ENCODE measurements at regions not wholly inside any gene's neighbourhood (a gene's known extent, or its start where the extent isn't known, plus 50 kb on each side); places are given as distances from the start of the nearest gene placed in this dataset.

GRCh38 chr4:111812760-111813159 lies 332.5 kb upstream of the FAM241A start:
- Mint-ChIP-seq H3K27ac (no peak overlapping the region), H3K36me3 (ENCODE audit: low read depth) (no peaks in the 10 kb centered on the region), H3K27me3 (ENCODE audit: low read depth) (no peaks in the 10 kb centered on the region), H3K9me3 (no peaks in the 10 kb centered on the region), H3K4me1 (ENCODE audit: low read depth) (no peaks in the 10 kb centered on the region), H3K4me3 (ENCODE audit: low read depth) (no peak overlapping the region)
- intact Hi-C loops (cut with micrococcal nuclease): no loop called here
- no peak for DNase-seq (ENCODE audit: low spot score)

- no peaks in the 10 kb centered on the region for H3K27me3 Mint-ChIP-seq (ENCODE audit: low read depth)
- no peaks in the 10 kb centered on the region for H3K36me3 Mint-ChIP-seq (ENCODE audit: low read depth)
- no peak overlapping the region for H3K27ac Mint-ChIP-seq
- no peaks in the 10 kb centered on the region for H3K4me1 Mint-ChIP-seq (ENCODE audit: low read depth)
- no peak overlapping the region for H3K4me3 Mint-ChIP-seq (ENCODE audit: low read depth)
- intact Hi-C loops (cut with micrococcal nuclease): no loop called here
- no peak for DNase-seq (ENCODE audit: low spot score)
- H3K9me3 Mint-ChIP-seq: no peaks in the 10 kb centered on the region
These were observed 331.6 kb upstream of the FAM241A start for GRCh38 chr4:111813555-111814140.

- Mint-ChIP-seq H3K27ac (no peak overlapping the region), H3K27me3 (ENCODE audit: low read depth) (no peaks in the 10 kb centered on the region), H3K4me1 (ENCODE audit: low read depth) (no peaks in the 10 kb centered on the region), H3K4me3 (ENCODE audit: low read depth) (no peak overlapping the region), H3K36me3 (ENCODE audit: low read depth) (no peaks in the 10 kb centered on the region), H3K9me3 (no peaks in the 10 kb centered on the region)
- DNase-seq (ENCODE audit: low spot score): no peak
- intact Hi-C loops (cut with micrococcal nuclease): no loop called here
These were observed 330.3 kb upstream of the FAM241A start for GRCh38 chr4:111814961-111815360.

GRCh38 chr4:111821342-111821741 lies 323.9 kb upstream of the FAM241A start:
- Mint-ChIP-seq H3K4me3 (ENCODE audit: low read depth) (no peak overlapping the region), H3K9me3 (no peaks in the 10 kb centered on the region), H3K4me1 (ENCODE audit: low read depth) (no peaks in the 10 kb centered on the region), H3K27ac (no peak overlapping the region), H3K27me3 (ENCODE audit: low read depth) (no peaks in the 10 kb centered on the region), H3K36me3 (ENCODE audit: low read depth) (no peaks in the 10 kb centered on the region)
- DNase-seq (ENCODE audit: low spot score): no peak
- intact Hi-C loops (cut with micrococcal nuclease): no loop called here

GRCh38 chr4:111836601-111837000 lies 308.7 kb upstream of the FAM241A start:
- H3K9me3 Mint-ChIP-seq: no peaks in the 10 kb centered on the region
- intact Hi-C loops (cut with micrococcal nuclease): no loop called here
- H3K36me3 Mint-ChIP-seq (ENCODE audit: low read depth): no peaks in the 10 kb centered on the region
- H3K4me3 Mint-ChIP-seq (ENCODE audit: low read depth): no peak overlapping the region
- no peaks in the 10 kb centered on the region for H3K27me3 Mint-ChIP-seq (ENCODE audit: low read depth)
- H3K27ac Mint-ChIP-seq: no peak overlapping the region
- DNase-seq (ENCODE audit: low spot score): no peak
- H3K4me1 Mint-ChIP-seq (ENCODE audit: low read depth): no peaks in the 10 kb centered on the region

GRCh38 chr4:111837761-111838160 lies 307.5 kb upstream of the FAM241A start:
- Mint-ChIP-seq H3K4me1 (ENCODE audit: low read depth) (no peaks in the 10 kb centered on the region), H3K36me3 (ENCODE audit: low read depth) (no peaks in the 10 kb centered on the region), H3K9me3 (no peaks in the 10 kb centered on the region), H3K27ac (no peak overlapping the region), H3K27me3 (ENCODE audit: low read depth) (no peaks in the 10 kb centered on the region), H3K4me3 (ENCODE audit: low read depth) (no peak overlapping the region)
- DNase-seq (ENCODE audit: low spot score): no peak
- intact Hi-C loops (cut with micrococcal nuclease): no loop called here

GRCh38 chr4:111838406-111838930 lies 306.8 kb upstream of the FAM241A start:
- intact Hi-C loops (cut with micrococcal nuclease): no loop called here
- Mint-ChIP-seq H3K4me3 (ENCODE audit: low read depth) (no peak overlapping the region), H3K9me3 (no peaks in the 10 kb centered on the region), H3K27ac (no peak overlapping the region), H3K36me3 (ENCODE audit: low read depth) (no peaks in the 10 kb centered on the region), H3K27me3 (ENCODE audit: low read depth) (no peaks in the 10 kb centered on the region), H3K4me1 (ENCODE audit: low read depth) (no peaks in the 10 kb centered on the region)
- DNase-seq (ENCODE audit: low spot score): no peak

GRCh38 chr4:111839141-111839540 lies 306.1 kb upstream of the FAM241A start:
- intact Hi-C loops (cut with micrococcal nuclease): no loop called here
- no peaks in the 10 kb centered on the region for H3K36me3 Mint-ChIP-seq (ENCODE audit: low read depth)
- no peaks in the 10 kb centered on the region for H3K4me1 Mint-ChIP-seq (ENCODE audit: low read depth)
- H3K27ac Mint-ChIP-seq: no peak overlapping the region
- no peak overlapping the region for H3K4me3 Mint-ChIP-seq (ENCODE audit: low read depth)
- no peak for DNase-seq (ENCODE audit: low spot score)
- H3K9me3 Mint-ChIP-seq: no peaks in the 10 kb centered on the region
- no peaks in the 10 kb centered on the region for H3K27me3 Mint-ChIP-seq (ENCODE audit: low read depth)

GRCh38 chr4:111842336-111842735 lies 302.9 kb upstream of the FAM241A start:
- Mint-ChIP-seq H3K36me3 (ENCODE audit: low read depth) (no peaks in the 10 kb centered on the region), H3K27me3 (ENCODE audit: low read depth) (no peaks in the 10 kb centered on the region), H3K27ac (no peak overlapping the region), H3K4me1 (ENCODE audit: low read depth) (no peaks in the 10 kb centered on the region), H3K9me3 (no peaks in the 10 kb centered on the region), H3K4me3 (ENCODE audit: low read depth) (no peak overlapping the region)
- no peak for DNase-seq (ENCODE audit: low spot score)
- intact Hi-C loops (cut with micrococcal nuclease): no loop called here

GRCh38 chr4:111847296-111848008 lies 297.8 kb upstream of the FAM241A start:
- Mint-ChIP-seq H3K27me3 (ENCODE audit: low read depth) (no peaks in the 10 kb centered on the region), H3K4me3 (ENCODE audit: low read depth) (no peak overlapping the region), H3K27ac (no peak overlapping the region), H3K9me3 (no peaks in the 10 kb centered on the region), H3K36me3 (ENCODE audit: low read depth) (no peaks in the 10 kb centered on the region), H3K4me1 (ENCODE audit: low read depth) (no peaks in the 10 kb centered on the region)
- intact Hi-C loops (cut with micrococcal nuclease): no loop called here
- no peak for DNase-seq (ENCODE audit: low spot score)

- Mint-ChIP-seq H3K27ac (no peak overlapping the region), H3K4me1 (ENCODE audit: low read depth) (no peaks in the 10 kb centered on the region), H3K36me3 (ENCODE audit: low read depth) (no peaks in the 10 kb centered on the region), H3K4me3 (ENCODE audit: low read depth) (no peak overlapping the region), H3K27me3 (ENCODE audit: low read depth) (no peaks in the 10 kb centered on the region), H3K9me3 (no peaks in the 10 kb centered on the region)
- no peak for DNase-seq (ENCODE audit: low spot score)
- intact Hi-C loops (cut with micrococcal nuclease): loop anchor here (5.0 kb wide), 1 partner anchor 208 kb away; no protein-coding TSS in a partner anchor
These were observed 295.4 kb upstream of the FAM241A start for GRCh38 chr4:111849746-111850284.

- intact Hi-C loops (cut with micrococcal nuclease): loop anchor here (5.0 kb wide), 1 partner anchor 212 kb away; no protein-coding TSS in a partner anchor
- Mint-ChIP-seq H3K27ac (no peak overlapping the region), H3K4me1 (ENCODE audit: low read depth) (no peaks in the 10 kb centered on the region), H3K4me3 (ENCODE audit: low read depth) (no peak overlapping the region), H3K9me3 (no peaks in the 10 kb centered on the region), H3K36me3 (ENCODE audit: low read depth) (no peaks in the 10 kb centered on the region), H3K27me3 (ENCODE audit: low read depth) (no peaks in the 10 kb centered on the region)
- DNase-seq (ENCODE audit: low spot score): no peak
These were observed 290.7 kb upstream of the FAM241A start for GRCh38 chr4:111854494-111855087.

- intact Hi-C loops (cut with micrococcal nuclease): no loop called here
- no peaks in the 10 kb centered on the region for H3K9me3 Mint-ChIP-seq
- H3K27ac Mint-ChIP-seq: no peak overlapping the region
- no peaks in the 10 kb centered on the region for H3K4me1 Mint-ChIP-seq (ENCODE audit: low read depth)
- H3K4me3 Mint-ChIP-seq (ENCODE audit: low read depth): no peak overlapping the region
- no peaks in the 10 kb centered on the region for H3K27me3 Mint-ChIP-seq (ENCODE audit: low read depth)
- no peaks in the 10 kb centered on the region for H3K36me3 Mint-ChIP-seq (ENCODE audit: low read depth)
- DNase-seq (ENCODE audit: low spot score): no peak
These were observed 289.9 kb upstream of the FAM241A start for GRCh38 chr4:111855308-111855707.

All from activated T-helper 2 cell treated with anti-CD3 and anti-CD28 coated beads, Interferon-gamma antibody, Interleukin-2, Interleukin-4, amounts not matched to agents 10 μg/mL and 5 μg/mL and 100 μg/mL, durations not matched to agents 14 hours and 24 hours and 36 hours (primary cell).